Esophagus muscularis mucosa (tissue), 4 donors: ENCODE measurements at regions not wholly inside any gene's neighbourhood (a gene's known extent, or its start where the extent isn't known, plus 50 kb on each side); places are given as distances from the start of the nearest gene placed in this dataset.

Source experiments
- CTCF ChIP-seq, 3 experiments: fragments of 200-600 bp in 2 of 3; fragments of 450-650 bp in 1 of 3; sonication (generic) in 2 of 3; IDR thresholded peaks; one replicate each; pipeline ENCODE4 v1.5.1; 2017 to 2019; ENCODE audit warnings: antibody characterized with exemption in 3 of 3, mild to moderate bottlenecking in 2 of 3, moderate library complexity in 1 of 3
- EP300 ChIP-seq: sonication (generic); formaldehyde crosslinking; IDR thresholded peaks from one replicate; pipeline ENCODE4 v1.6.1; 2017; ENCODE audit warnings: antibody characterized with exemption
- POLR2A ChIP-seq: fragments of 450-650 bp; IDR thresholded peaks from one replicate; pipeline ENCODE4 v1.6.1; 2017; ENCODE audit warnings: antibody characterized with exemption, moderate library complexity, mild to moderate bottlenecking, low read depth

DNA sequence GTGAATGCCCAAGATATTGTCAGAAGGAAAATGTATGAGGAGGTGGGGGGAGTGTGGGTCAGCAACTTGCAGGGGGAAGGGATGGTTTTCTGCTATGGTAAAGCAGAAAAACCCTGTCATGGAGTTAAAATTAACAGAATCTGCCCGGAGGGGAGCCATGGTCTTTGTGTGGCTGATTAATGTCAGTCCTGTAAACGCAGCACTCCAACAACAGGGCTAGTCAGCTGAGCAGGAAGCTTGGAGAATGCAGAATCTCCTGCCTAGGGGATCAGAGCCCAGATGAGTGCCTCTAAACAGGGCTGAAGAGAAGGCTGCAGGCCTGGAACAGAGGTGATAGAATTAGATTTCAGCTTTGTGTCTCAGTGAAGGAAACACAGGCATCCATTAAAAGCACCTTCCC lies 140.9 kb upstream of the MTNR1B start:
- TF ChIP-seq POLR2A (no peak), EP300 (no peak), CTCF (IDR thresholded peaks at IDR 0.05) (no peak)
